SK-N-SH (cell line): ENCODE measurements at regions not wholly inside any gene's neighbourhood (a gene's known extent, or its start where the extent isn't known, plus 50 kb on each side); places are given as distances from the start of the nearest gene placed in this dataset.
"Not testable (repeated sequence)": the region's sequence is repeated elsewhere in the genome, so short reads cannot be mapped to it uniquely, and the experiment has no call there.

Experiments used
- CTCF ChIP-seq: fragments of 200-600 bp; sonication (generic); IDR thresholded peaks from 2 replicates; pipeline ENCODE4 v1.6.1; 2017; ENCODE audit warnings: antibody characterized with exemption, mild to moderate bottlenecking, moderate library complexity
- MEF2A ChIP-seq: IDR thresholded peaks from 2 replicates; pipeline ENCODE4 v1.4.0; 2012; ENCODE audit warnings: low read depth, borderline replicate concordance

GRCh38 chr1:30097851-30098250 lies 625.5 kb downstream of the MATN1 start:
- not testable (repeated sequence) for TF ChIP-seq MEF2A, CTCF
